ENCODE measurements at regions not wholly inside any gene's neighbourhood (a gene's known extent, or its start where the extent isn't known, plus 50 kb on each side); places are given as distances from the start of the nearest gene placed in this dataset.

DNA sequence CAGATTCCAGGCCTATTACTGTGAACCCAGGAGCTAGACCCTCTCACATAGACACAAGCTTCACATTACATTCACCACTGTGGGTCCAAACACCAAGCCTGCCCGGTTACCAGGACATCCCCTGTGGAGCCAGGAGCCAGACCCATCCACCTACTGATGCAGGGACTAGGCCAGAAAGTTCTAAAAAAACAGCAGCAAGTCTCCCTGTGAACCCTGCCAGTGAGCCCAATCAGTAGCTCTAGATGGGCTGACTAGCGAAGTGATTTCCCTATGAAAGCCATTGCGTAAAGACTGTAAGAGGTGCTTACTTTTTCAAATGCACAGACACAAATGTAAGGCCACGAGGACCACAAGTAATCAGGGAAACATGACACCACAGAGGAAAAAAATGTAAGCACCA lies 352.3 kb downstream of the TMEM161B start:
- 67% methylated on average over 1 of the region's 4 CpGs for WGBS (ENCODE audit: insufficient coverage, low lambda C conversion rate)
- Histone ChIP-seq H3K9me3 (ENCODE audit: control insufficient read depth, low read depth, low read length) (no peaks in the 10 kb centered on the region), H3K4me1 (ENCODE audit: control insufficient read depth, insufficient read depth, low read length) (no peaks in the 10 kb centered on the region), H3K27ac (ENCODE audit: low read length) (no peak overlapping the region), H3K27me3 (ENCODE audit: control insufficient read depth, insufficient read depth, low read length) (no peaks in the 10 kb centered on the region), H3K36me3 (ENCODE audit: control insufficient read depth, insufficient read depth, low read length) (no peaks in the 10 kb centered on the region), H3K4me3 (ENCODE audit: low read length) (no peak overlapping the region)
- DNase-seq: no peak

DNA sequence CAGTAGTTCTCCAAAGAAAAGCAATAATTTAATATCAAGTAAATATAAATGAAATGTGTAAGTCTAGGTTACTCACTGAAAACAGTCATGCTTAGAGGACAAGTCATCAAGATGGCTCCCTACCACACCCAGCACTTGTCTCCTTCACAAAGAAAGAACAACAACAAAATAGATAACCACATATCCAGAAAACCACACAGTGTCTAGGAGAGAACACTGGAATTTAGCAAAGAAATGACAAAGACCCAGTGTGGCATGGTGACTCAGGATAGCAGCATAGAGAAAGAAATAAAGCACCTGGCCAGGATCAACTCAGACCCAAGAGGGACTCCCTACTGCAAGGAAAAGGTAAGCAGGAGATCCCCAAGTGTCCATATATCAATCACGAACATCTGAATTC lies 356.2 kb downstream of the TMEM161B start:
- Histone ChIP-seq H3K9me3 (ENCODE audit: control insufficient read depth, low read depth, low read length) (no peaks in the 10 kb centered on the region), H3K36me3 (ENCODE audit: control insufficient read depth, insufficient read depth, low read length) (no peaks in the 10 kb centered on the region), H3K4me3 (ENCODE audit: low read length) (no peak overlapping the region), H3K4me1 (ENCODE audit: control insufficient read depth, insufficient read depth, low read length) (no peaks in the 10 kb centered on the region), H3K27ac (ENCODE audit: low read length) (no peak overlapping the region), H3K27me3 (ENCODE audit: control insufficient read depth, insufficient read depth, low read length) (no peaks in the 10 kb centered on the region)
- DNase-seq: no peak
- WGBS (ENCODE audit: insufficient coverage, low lambda C conversion rate): no CpG with 5 or more reads among the region's 1 CpG

DNA sequence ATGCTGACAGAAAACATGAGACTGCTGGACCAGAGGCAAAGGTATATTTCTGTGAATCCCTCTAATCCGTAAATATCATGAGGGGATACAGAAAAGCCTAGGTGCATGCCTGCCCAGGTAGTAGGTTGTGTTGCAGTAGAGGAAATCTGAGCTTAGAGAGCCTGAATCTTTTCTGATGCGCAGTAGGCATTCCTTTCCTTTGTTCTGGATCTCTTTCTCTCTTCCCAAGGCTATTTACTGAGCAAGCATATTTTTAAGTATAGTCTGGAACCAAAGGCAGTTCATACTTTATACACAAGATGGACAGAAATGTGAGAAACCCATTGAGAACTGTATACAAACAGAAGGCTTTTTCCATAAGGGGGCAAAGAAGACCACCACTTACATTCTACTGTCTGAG lies 359.3 kb downstream of the TMEM161B start:
- no peaks in the 10 kb centered on the region for H3K4me1 ChIP-seq (ENCODE audit: control insufficient read depth, insufficient read depth, low read length)
- no peaks in the 10 kb centered on the region for H3K27me3 ChIP-seq (ENCODE audit: control insufficient read depth, insufficient read depth, low read length)
- H3K27ac ChIP-seq (ENCODE audit: low read length): no peak overlapping the region
- H3K9me3 ChIP-seq (ENCODE audit: control insufficient read depth, low read depth, low read length): no peaks in the 10 kb centered on the region
- DNase-seq: no peak
- H3K36me3 ChIP-seq (ENCODE audit: control insufficient read depth, insufficient read depth, low read length): no peaks in the 10 kb centered on the region
- 83% methylated on average over 2 of the region's 2 CpGs for WGBS (ENCODE audit: insufficient coverage, low lambda C conversion rate)
- no peak overlapping the region for H3K4me3 ChIP-seq (ENCODE audit: low read length)

DNA sequence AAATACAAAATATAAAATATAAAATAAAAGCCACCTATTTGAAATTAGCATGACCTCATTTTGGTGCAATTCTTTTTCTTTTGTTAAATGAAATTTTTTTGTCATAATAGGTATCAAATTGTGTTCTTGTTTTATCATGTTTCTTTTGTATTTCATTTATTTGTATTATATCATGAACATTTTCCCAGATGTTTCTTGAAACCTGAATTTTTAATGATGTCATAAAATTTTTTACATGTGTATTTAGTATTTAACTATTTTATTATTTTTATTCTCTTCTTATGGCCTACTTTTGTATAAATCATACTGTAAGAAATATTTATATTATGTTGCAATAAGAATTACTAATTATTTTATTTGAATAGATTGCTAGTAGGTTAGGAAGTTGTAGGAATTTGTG lies 361.7 kb downstream of the TMEM161B start:
- Histone ChIP-seq H3K4me1 (ENCODE audit: control insufficient read depth, insufficient read depth, low read length) (no peaks in the 10 kb centered on the region), H3K36me3 (ENCODE audit: control insufficient read depth, insufficient read depth, low read length) (no peaks in the 10 kb centered on the region), H3K27me3 (ENCODE audit: control insufficient read depth, insufficient read depth, low read length) (no peaks in the 10 kb centered on the region), H3K9me3 (ENCODE audit: control insufficient read depth, low read depth, low read length) (no peaks in the 10 kb centered on the region), H3K4me3 (ENCODE audit: low read length) (no peak overlapping the region), H3K27ac (ENCODE audit: low read length) (no peak overlapping the region)
- DNase-seq: no peak

DNA sequence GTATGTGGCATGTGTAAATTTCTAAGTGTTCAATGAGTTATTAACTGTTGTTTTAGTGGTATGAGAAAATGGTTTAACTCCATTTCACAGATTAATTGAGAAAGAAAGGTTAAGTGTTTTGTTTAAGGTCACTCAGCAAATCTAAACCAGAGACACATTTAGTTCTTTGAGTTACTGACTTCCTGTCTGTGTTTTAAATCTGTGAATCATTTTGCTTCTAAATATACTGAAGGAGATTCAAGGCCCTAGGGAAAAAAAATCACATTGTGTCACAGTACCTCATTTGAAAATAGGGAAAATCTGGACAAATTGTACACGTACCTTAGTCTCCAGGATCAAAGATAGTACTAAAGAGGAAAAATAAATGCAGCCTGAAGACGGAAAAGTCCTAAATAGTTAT lies 368.2 kb downstream of the TMEM161B start:
- H3K27ac ChIP-seq (ENCODE audit: low read length): no peak overlapping the region
- no peaks in the 10 kb centered on the region for H3K9me3 ChIP-seq (ENCODE audit: control insufficient read depth, low read depth, low read length)
- H3K36me3 ChIP-seq (ENCODE audit: control insufficient read depth, insufficient read depth, low read length): no peaks in the 10 kb centered on the region
- no peaks in the 10 kb centered on the region for H3K27me3 ChIP-seq (ENCODE audit: control insufficient read depth, insufficient read depth, low read length)
- no CpG with 5 or more reads among the region's 2 CpGs for WGBS (ENCODE audit: insufficient coverage, low lambda C conversion rate)
- H3K4me3 ChIP-seq (ENCODE audit: low read length): no peak overlapping the region
- DNase-seq: no peak
- no peaks in the 10 kb centered on the region for H3K4me1 ChIP-seq (ENCODE audit: control insufficient read depth, insufficient read depth, low read length)

DNA sequence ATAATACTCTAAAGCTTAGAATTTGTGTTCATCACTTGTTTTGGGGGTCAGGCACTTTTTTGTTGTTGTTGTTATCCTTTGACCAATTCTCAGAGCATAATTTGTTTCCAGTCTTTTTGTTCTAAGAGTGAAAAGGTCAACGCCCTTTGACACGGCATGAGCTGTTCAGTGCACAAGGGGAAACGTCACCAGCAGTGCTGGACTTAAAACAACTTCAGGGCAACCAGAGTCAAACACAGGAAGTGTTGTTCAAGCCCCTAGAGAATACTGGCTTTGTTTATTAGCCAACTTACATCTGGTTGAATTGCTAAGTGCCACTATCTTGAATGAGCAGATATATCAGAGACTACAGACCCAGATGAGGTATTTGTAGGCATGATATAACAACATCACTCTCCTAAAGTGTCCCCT lies 368.9 kb downstream of the TMEM161B start:
- H3K9me3 ChIP-seq (ENCODE audit: control insufficient read depth, low read depth, low read length): no peaks in the 10 kb centered on the region
- peak in 1 of 2 donors; percentile 2 for DNase-seq
- no peak overlapping the region for H3K27ac ChIP-seq (ENCODE audit: low read length)
- no peaks in the 10 kb centered on the region for H3K36me3 ChIP-seq (ENCODE audit: control insufficient read depth, insufficient read depth, low read length)
- H3K4me3 ChIP-seq (ENCODE audit: low read length): no peak overlapping the region
- WGBS (ENCODE audit: insufficient coverage, low lambda C conversion rate): no CpG with 5 or more reads among the region's 3 CpGs
- no peaks in the 10 kb centered on the region for H3K4me1 ChIP-seq (ENCODE audit: control insufficient read depth, insufficient read depth, low read length)
- H3K27me3 ChIP-seq (ENCODE audit: control insufficient read depth, insufficient read depth, low read length): no peaks in the 10 kb centered on the region

DNA sequence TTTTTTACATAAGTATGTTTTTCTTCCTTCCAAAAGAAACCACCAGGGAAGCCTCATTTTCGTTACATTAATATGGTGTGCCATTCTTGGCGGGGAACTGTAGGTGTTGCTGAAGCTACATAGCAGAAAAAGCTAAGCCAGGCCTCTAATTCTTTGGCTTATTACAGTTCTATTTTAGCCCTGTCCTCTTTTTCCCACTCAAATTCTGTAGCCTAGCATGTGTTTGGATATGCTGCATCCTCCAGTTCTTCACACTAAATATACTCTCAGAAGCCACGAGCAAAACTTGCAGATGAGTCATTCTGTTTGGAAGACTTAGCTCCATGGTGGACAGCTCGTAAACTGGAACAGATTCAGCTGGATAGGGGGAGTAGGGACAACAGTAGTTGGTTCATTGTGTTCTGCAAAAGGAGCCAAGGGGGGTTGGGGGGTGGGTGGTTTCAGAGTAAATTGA lies 369.4 kb downstream of the TMEM161B start:
- 67% methylated on average over 1 of the region's 4 CpGs for WGBS (ENCODE audit: insufficient coverage, low lambda C conversion rate)
- H3K27me3 ChIP-seq (ENCODE audit: control insufficient read depth, insufficient read depth, low read length): no peaks in the 10 kb centered on the region
- DNase-seq: no peak

DNA sequence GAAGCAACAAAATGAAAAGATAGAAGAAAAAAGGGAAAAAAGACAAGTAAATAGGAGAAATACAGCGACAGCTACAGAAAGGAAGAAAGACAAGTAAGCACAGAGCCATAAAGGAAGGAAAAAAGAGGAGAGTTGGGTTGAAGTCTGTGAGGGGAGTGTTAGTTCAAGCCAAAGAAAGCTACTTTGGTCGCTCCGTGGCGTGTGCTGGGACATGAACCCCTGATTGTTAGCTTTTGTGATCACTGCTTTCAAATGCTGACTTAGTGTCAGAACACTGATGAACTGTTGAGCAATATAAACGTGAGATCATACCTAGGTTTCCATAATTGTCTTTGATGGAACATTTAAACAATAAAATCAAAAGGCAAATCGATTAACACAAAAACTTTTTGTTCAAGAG lies 370.1 kb downstream of the TMEM161B start:
- no peak for DNase-seq
- no peaks in the 10 kb centered on the region for H3K9me3 ChIP-seq (ENCODE audit: control insufficient read depth, low read depth, low read length)
- no peaks in the 10 kb centered on the region for H3K4me1 ChIP-seq (ENCODE audit: control insufficient read depth, insufficient read depth, low read length)
- no peak overlapping the region for H3K4me3 ChIP-seq (ENCODE audit: low read length)
- 70% methylated on average over 3 of the region's 6 CpGs for WGBS (ENCODE audit: insufficient coverage, low lambda C conversion rate)
- no peaks in the 10 kb centered on the region for H3K27me3 ChIP-seq (ENCODE audit: control insufficient read depth, insufficient read depth, low read length)
- H3K36me3 ChIP-seq (ENCODE audit: control insufficient read depth, insufficient read depth, low read length): no peaks in the 10 kb centered on the region
- no peak overlapping the region for H3K27ac ChIP-seq (ENCODE audit: low read length)

More for the DNA sequence above, 369.4 kb downstream of the TMEM161B start:
- H3K9me3 ChIP-seq (ENCODE audit: control insufficient read depth, low read depth, low read length): no peaks in the 10 kb centered on the region
- no peaks in the 10 kb centered on the region for H3K4me1 ChIP-seq (ENCODE audit: control insufficient read depth, insufficient read depth, low read length)
- no peak overlapping the region for H3K27ac ChIP-seq (ENCODE audit: low read length)
- H3K4me3 ChIP-seq (ENCODE audit: low read length): no peak overlapping the region
- no peaks in the 10 kb centered on the region for H3K36me3 ChIP-seq (ENCODE audit: control insufficient read depth, insufficient read depth, low read length)

DNA sequence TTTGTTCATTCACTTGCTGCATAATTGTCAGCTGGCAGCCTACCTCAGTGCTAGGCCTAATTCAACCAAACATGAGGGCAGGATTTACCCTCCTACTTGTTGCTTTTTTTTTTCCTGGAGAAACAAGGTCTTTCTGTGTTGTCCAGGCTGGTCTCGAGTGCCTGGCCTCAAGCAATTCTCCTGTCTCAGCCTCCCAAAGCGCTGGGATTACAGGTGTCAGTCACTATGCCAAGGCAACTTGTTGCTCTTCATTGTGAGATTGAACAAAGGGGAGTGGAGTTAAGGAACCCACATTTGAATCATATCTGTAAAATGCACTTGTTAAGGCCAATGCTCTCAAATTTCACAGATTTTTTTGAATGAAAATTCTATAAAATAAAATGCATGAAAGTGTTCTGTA lies 380.5 kb downstream of the TMEM161B start:
- H3K27me3 ChIP-seq (ENCODE audit: control insufficient read depth, insufficient read depth, low read length): no peaks in the 10 kb centered on the region
- no CpG with 5 or more reads among the region's 2 CpGs for WGBS (ENCODE audit: insufficient coverage, low lambda C conversion rate)
- H3K9me3 ChIP-seq (ENCODE audit: control insufficient read depth, low read depth, low read length): no peaks in the 10 kb centered on the region
- no peak overlapping the region for H3K27ac ChIP-seq (ENCODE audit: low read length)
- DNase-seq: no peak
- no peaks in the 10 kb centered on the region for H3K36me3 ChIP-seq (ENCODE audit: control insufficient read depth, insufficient read depth, low read length)
- no peak overlapping the region for H3K4me3 ChIP-seq (ENCODE audit: low read length)
- no peaks in the 10 kb centered on the region for H3K4me1 ChIP-seq (ENCODE audit: control insufficient read depth, insufficient read depth, low read length)

DNA sequence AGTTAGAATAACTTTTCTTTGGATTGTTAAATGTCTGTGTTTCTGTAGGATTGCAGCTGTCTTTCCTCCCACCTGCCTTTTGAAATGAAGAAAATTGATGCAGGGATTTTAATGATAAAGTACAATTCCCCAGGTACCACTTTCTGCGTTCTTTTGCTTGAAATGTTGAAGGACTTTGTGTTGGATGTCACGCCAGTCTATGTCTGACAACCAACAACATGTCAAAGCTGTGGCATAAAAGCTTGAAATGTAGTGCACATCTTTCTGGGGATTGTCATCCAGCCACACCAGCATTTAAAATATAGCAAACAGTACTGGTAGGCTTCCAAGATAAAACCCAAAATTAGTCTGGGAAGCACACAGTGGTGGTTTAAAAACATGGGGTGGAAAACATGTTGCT lies 381.4 kb downstream of the TMEM161B start:
- WGBS (ENCODE audit: insufficient coverage, low lambda C conversion rate): no CpG with 5 or more reads among the region's 2 CpGs
- H3K27ac ChIP-seq (ENCODE audit: low read length): no peak overlapping the region
- no peaks in the 10 kb centered on the region for H3K36me3 ChIP-seq (ENCODE audit: control insufficient read depth, insufficient read depth, low read length)
- no peak for DNase-seq
- no peaks in the 10 kb centered on the region for H3K9me3 ChIP-seq (ENCODE audit: control insufficient read depth, low read depth, low read length)
- H3K4me1 ChIP-seq (ENCODE audit: control insufficient read depth, insufficient read depth, low read length): no peaks in the 10 kb centered on the region
- no peaks in the 10 kb centered on the region for H3K27me3 ChIP-seq (ENCODE audit: control insufficient read depth, insufficient read depth, low read length)
- no peak overlapping the region for H3K4me3 ChIP-seq (ENCODE audit: low read length)

DNA sequence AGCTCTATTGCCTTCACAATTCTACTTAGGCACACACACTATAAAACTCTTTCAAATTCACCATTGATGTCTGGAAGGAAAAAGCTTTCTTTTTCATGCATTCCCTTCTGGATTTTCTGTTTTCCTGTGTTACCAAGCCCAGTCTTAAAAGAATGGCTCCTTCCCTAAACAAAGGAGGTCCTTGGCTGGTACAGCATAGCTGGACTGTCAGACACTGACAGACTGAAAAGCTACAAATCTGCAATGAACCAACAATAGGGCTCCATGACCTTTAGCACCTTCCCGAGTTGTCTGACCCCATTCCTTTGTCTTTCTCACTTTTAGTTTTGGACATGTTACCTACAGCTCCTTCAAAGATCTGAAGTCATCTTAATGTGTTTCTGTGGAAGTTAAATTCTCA lies 382.5 kb downstream of the TMEM161B start:
- DNase-seq: no peak
- Histone ChIP-seq H3K4me3 (ENCODE audit: low read length) (no peak overlapping the region), H3K36me3 (ENCODE audit: control insufficient read depth, insufficient read depth, low read length) (no peaks in the 10 kb centered on the region), H3K9me3 (ENCODE audit: control insufficient read depth, low read depth, low read length) (no peaks in the 10 kb centered on the region), H3K27ac (ENCODE audit: low read length) (no peak overlapping the region), H3K4me1 (ENCODE audit: control insufficient read depth, insufficient read depth, low read length) (no peaks in the 10 kb centered on the region), H3K27me3 (ENCODE audit: control insufficient read depth, insufficient read depth, low read length) (no peaks in the 10 kb centered on the region)
- WGBS (ENCODE audit: insufficient coverage, low lambda C conversion rate): 40% methylated on average over 1 of the region's 1 CpG
